Liver (tissue), 8 donors: ENCODE measurements at regions not wholly inside any gene's neighbourhood (a gene's known extent, or its start where the extent isn't known, plus 50 kb on each side); places are given as distances from the start of the nearest gene placed in this dataset.

ENCODE experiments used
- DNase-seq: peaks from one replicate; pipeline ENCODE4 v3.0.0-alpha.2; 2017; ENCODE audit warnings: low spot score
- H3K27ac ChIP-seq, 2 donors: one replicate each; pipeline ENCODE4 v1.7.0; 2013; ENCODE audit warnings: inconsistent platforms in 2 of 2, low read length in 2 of 2, control low read depth in 1 of 2, low read depth in 1 of 2, mild to moderate bottlenecking in 1 of 2
- H3K27me3 ChIP-seq, 4 donors: one replicate each; pipeline versions ENCODE4 v1.6.1 to v1.7.0; 2013; ENCODE audit warnings: low read length in 3 of 4, inconsistent platforms in 1 of 4, mild to moderate bottlenecking in 1 of 4, moderate library complexity in 1 of 4; ENCODE audit not compliant: control insufficient read depth in 4 of 4, insufficient read depth in 4 of 4
- H3K36me3 ChIP-seq, 4 donors: one replicate each; pipeline versions ENCODE4 v1.6.1 to v1.7.0; 2013; ENCODE audit warnings: low read length in 3 of 4, mild to moderate bottlenecking in 3 of 4, low read depth in 1 of 4, moderate library complexity in 1 of 4; ENCODE audit not compliant: control insufficient read depth in 4 of 4, insufficient read depth in 3 of 4
- H3K4me1 ChIP-seq, 4 donors: one replicate each; pipeline versions ENCODE4 v1.6.1 to v1.7.0; 2013; ENCODE audit warnings: low read length in 3 of 4, mild to moderate bottlenecking in 3 of 4, moderate library complexity in 1 of 4; ENCODE audit not compliant: control insufficient read depth in 4 of 4, insufficient read depth in 4 of 4
- H3K4me3 ChIP-seq, 3 donors: one replicate each; pipeline versions ENCODE4 v1.6.1 to v1.7.0; 2013; ENCODE audit warnings: low read length in 3 of 3, control low read depth in 1 of 3, low read depth in 1 of 3, mild to moderate bottlenecking in 1 of 3
- H3K9ac ChIP-seq, 2 donors: one replicate each; pipeline ENCODE4 v1.7.0; 2013; ENCODE audit warnings: low read length in 2 of 2, mild to moderate bottlenecking in 2 of 2, moderate library complexity in 2 of 2, control low read depth in 1 of 2, low read depth in 1 of 2
- H3K9me3 ChIP-seq, 4 donors: one replicate each; pipeline versions ENCODE4 v1.6.1 to v1.7.0; 2013; ENCODE audit warnings: low read length in 3 of 4; ENCODE audit not compliant: control insufficient read depth in 4 of 4
- EGR1 ChIP-seq, 2 donors: IDR thresholded peaks; 2 replicates each; pipeline ENCODE4 v1.6.1; 2016 to 2018; ENCODE audit warnings: antibody characterized with exemption in 2 of 2, low read depth in 2 of 2
- FOXA1 ChIP-seq: IDR thresholded peaks from 2 replicates; pipeline ENCODE4 v1.6.1; 2016; ENCODE audit warnings: antibody characterized with exemption
- FOXA2 ChIP-seq: IDR thresholded peaks from 2 replicates; pipeline ENCODE4 v1.6.1; 2016; ENCODE audit warnings: antibody characterized with exemption
- GABPA ChIP-seq, 2 donors: IDR thresholded peaks in 1 of 2; conservative IDR thresholded peaks in 1 of 2; 2 replicates each; pipeline ENCODE4 v1.6.1; 2016; ENCODE audit warnings: antibody characterized with exemption in 2 of 2, mild to moderate bottlenecking in 1 of 2, moderate library complexity in 1 of 2
- HNF4A ChIP-seq, 2 donors: conservative IDR thresholded peaks; 2 replicates each; pipeline ENCODE4 v1.6.1; 2016; ENCODE audit warnings: antibody characterized with exemption in 2 of 2, mild to moderate bottlenecking in 2 of 2
- HNF4G ChIP-seq: IDR thresholded peaks from 2 replicates; pipeline ENCODE4 v1.6.1; 2016; ENCODE audit warnings: antibody characterized with exemption
- JUND ChIP-seq, 2 donors: IDR thresholded peaks; 2 replicates each; pipeline ENCODE4 v1.6.1; 2016; ENCODE audit warnings: antibody characterized with exemption in 2 of 2
- NR2F2 ChIP-seq: IDR thresholded peaks from 2 replicates; pipeline ENCODE4 v1.6.1; 2016; ENCODE audit warnings: antibody characterized with exemption
- RAD21 ChIP-seq, 2 donors: IDR thresholded peaks; 2 replicates each; pipeline ENCODE4 v1.6.1; 2016; ENCODE audit warnings: antibody characterized with exemption in 2 of 2, mild to moderate bottlenecking in 2 of 2
- RXRA ChIP-seq, 2 donors: IDR thresholded peaks; 2 replicates each; pipeline ENCODE4 v1.6.1; 2017 to 2018; ENCODE audit warnings: antibody characterized with exemption in 2 of 2, mild to moderate bottlenecking in 1 of 2
- SP1 ChIP-seq: IDR thresholded peaks from 2 replicates; pipeline ENCODE4 v1.6.1; 2018; ENCODE audit warnings: antibody characterized with exemption, mild to moderate bottlenecking
- TAF1 ChIP-seq: conservative IDR thresholded peaks from 2 replicates; pipeline ENCODE4 v1.6.1; 2016; ENCODE audit warnings: antibody characterized with exemption, mild to moderate bottlenecking
- YY1 ChIP-seq: IDR thresholded peaks from 2 replicates; pipeline ENCODE4 v1.6.1; 2016; ENCODE audit warnings: antibody characterized with exemption, mild to moderate bottlenecking
- WGBS: extraction: QIAGEN DNeasy Blood & Tissue Kit; methylation state at CpG from one replicate; pipeline ENCODE4 v1.1.7; 2013; 5-methylcytosine and 5-hydroxymethylcytosine counted together
- TF ChIP-seq, protein P1 (sequence below): IDR thresholded peaks from 2 replicates; pipeline ENCODE4 v1.6.1; 2016; ENCODE audit warnings: antibody characterized with exemption
- TF ChIP-seq, protein P2 (sequence below): IDR thresholded peaks from 2 replicates; pipeline ENCODE4 v1.6.1; 2016; ENCODE audit warnings: antibody characterized with exemption
- TF ChIP-seq, protein P3 (sequence below): IDR thresholded peaks from 2 replicates; pipeline ENCODE4 v1.6.1; 2016; ENCODE audit warnings: antibody characterized with exemption, mild to moderate bottlenecking
- TF ChIP-seq, protein P4 (sequence below): fragments of 150-350 bp; IDR thresholded peaks from 2 replicates; pipeline ENCODE4 v1.5.1; 2017; ENCODE audit warnings: improper control_type of control experiment, low read depth, low read length; ENCODE audit not compliant: missing input control
- TF ChIP-seq, protein P5 (sequence below): IDR thresholded peaks from 2 replicates; pipeline ENCODE4 v1.6.1; 2016; ENCODE audit warnings: antibody characterized with exemption
- donor health status: healthy.
- donor health status: healthy.
- donor health status: healthy.
- donor health status: healthy.
- donor health status: healthy.

DNA sequence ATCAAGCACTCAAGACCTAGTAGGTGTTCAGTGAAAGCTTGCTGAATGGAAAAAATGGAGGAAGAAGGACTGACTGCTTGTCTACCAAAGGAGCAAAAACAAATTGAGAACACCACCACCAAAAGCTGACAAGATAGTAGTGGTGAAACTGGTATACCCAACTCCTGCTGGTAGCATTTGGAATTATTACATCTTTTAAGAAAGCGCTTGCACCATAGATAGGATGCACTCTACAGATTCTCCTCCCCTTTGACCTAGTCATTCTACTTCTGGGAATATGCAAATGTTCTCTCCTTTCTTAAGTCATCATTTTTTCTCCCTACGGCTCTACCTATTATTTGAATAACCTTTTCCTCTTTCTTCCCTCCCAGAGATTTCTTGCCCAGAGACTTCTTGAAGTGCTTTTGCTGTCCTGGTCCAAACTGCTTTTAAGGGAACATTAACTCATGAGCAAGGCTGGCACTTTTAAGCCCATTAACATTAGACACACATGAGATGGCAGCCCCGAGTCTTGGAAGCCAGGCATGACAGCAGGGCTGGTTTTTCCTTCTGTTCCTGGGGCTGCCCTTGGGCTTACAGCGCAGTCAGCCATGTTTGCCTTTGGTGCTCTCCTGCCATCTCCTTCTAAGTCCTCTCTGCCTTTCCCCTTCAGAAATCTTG, 75.0 kb upstream of the TLE3 start:
- no peak overlapping the region for H3K4me3 ChIP-seq
- no peak for TF ChIP-seq NR2F2
- TF ChIP-seq, protein P1, sequence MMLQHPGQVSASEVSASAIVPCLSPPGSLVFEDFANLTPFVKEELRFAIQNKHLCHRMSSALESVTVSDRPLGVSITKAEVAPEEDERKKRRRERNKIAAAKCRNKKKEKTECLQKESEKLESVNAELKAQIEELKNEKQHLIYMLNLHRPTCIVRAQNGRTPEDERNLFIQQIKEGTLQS: no peak
- no peak for TF ChIP-seq YY1
- TF ChIP-seq, protein P2, sequence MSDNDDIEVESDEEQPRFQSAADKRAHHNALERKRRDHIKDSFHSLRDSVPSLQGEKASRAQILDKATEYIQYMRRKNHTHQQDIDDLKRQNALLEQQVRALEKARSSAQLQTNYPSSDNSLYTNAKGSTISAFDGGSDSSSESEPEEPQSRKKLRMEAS: no peak
- no peak for TF ChIP-seq RXRA (IDR thresholded peaks at IDR 0.05)
- TF ChIP-seq, protein P3, sequence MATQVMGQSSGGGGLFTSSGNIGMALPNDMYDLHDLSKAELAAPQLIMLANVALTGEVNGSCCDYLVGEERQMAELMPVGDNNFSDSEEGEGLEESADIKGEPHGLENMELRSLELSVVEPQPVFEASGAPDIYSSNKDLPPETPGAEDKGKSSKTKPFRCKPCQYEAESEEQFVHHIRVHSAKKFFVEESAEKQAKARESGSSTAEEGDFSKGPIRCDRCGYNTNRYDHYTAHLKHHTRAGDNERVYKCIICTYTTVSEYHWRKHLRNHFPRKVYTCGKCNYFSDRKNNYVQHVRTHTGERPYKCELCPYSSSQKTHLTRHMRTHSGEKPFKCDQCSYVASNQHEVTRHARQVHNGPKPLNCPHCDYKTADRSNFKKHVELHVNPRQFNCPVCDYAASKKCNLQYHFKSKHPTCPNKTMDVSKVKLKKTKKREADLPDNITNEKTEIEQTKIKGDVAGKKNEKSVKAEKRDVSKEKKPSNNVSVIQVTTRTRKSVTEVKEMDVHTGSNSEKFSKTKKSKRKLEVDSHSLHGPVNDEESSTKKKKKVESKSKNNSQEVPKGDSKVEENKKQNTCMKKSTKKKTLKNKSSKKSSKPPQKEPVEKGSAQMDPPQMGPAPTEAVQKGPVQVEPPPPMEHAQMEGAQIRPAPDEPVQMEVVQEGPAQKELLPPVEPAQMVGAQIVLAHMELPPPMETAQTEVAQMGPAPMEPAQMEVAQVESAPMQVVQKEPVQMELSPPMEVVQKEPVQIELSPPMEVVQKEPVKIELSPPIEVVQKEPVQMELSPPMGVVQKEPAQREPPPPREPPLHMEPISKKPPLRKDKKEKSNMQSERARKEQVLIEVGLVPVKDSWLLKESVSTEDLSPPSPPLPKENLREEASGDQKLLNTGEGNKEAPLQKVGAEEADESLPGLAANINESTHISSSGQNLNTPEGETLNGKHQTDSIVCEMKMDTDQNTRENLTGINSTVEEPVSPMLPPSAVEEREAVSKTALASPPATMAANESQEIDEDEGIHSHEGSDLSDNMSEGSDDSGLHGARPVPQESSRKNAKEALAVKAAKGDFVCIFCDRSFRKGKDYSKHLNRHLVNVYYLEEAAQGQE: no peak
- no peak for TF ChIP-seq HNF4A (conservative IDR thresholded peaks at IDR 0.05)
- no peak for TF ChIP-seq JUND (IDR thresholded peaks at IDR 0.05)
- TF ChIP-seq EGR1 (IDR thresholded peaks at IDR 0.05; ENCODE audit: low read depth in 2 of 2): no peak
- no peak for TF ChIP-seq FOXA1
- no peak for TF ChIP-seq FOXA2
- TF ChIP-seq, protein P4, sequence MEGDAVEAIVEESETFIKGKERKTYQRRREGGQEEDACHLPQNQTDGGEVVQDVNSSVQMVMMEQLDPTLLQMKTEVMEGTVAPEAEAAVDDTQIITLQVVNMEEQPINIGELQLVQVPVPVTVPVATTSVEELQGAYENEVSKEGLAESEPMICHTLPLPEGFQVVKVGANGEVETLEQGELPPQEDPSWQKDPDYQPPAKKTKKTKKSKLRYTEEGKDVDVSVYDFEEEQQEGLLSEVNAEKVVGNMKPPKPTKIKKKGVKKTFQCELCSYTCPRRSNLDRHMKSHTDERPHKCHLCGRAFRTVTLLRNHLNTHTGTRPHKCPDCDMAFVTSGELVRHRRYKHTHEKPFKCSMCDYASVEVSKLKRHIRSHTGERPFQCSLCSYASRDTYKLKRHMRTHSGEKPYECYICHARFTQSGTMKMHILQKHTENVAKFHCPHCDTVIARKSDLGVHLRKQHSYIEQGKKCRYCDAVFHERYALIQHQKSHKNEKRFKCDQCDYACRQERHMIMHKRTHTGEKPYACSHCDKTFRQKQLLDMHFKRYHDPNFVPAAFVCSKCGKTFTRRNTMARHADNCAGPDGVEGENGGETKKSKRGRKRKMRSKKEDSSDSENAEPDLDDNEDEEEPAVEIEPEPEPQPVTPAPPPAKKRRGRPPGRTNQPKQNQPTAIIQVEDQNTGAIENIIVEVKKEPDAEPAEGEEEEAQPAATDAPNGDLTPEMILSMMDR: no peak
- TF ChIP-seq, protein P5, sequence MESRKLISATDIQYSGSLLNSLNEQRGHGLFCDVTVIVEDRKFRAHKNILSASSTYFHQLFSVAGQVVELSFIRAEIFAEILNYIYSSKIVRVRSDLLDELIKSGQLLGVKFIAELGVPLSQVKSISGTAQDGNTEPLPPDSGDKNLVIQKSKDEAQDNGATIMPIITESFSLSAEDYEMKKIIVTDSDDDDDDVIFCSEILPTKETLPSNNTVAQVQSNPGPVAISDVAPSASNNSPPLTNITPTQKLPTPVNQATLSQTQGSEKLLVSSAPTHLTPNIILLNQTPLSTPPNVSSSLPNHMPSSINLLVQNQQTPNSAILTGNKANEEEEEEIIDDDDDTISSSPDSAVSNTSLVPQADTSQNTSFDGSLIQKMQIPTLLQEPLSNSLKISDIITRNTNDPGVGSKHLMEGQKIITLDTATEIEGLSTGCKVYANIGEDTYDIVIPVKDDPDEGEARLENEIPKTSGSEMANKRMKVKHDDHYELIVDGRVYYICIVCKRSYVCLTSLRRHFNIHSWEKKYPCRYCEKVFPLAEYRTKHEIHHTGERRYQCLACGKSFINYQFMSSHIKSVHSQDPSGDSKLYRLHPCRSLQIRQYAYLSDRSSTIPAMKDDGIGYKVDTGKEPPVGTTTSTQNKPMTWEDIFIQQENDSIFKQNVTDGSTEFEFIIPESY: no peak
- no peak for TF ChIP-seq HNF4G
- no peak for TF ChIP-seq TAF1
- TF ChIP-seq RAD21 (IDR thresholded peaks at IDR 0.05): no peak
- no peak for TF ChIP-seq GABPA (IDR thresholded peaks at IDR 0.05 in 1 of 2, conservative IDR thresholded peaks at IDR 0.05 in 1 of 2)
- TF ChIP-seq SP1: no peak
- H3K36me3 ChIP-seq: no peaks in the 10 kb centered on the region
- no peaks in the 10 kb centered on the region for H3K9me3 ChIP-seq
- H3K27me3 ChIP-seq: no peaks in the 10 kb centered on the region
- H3K27ac ChIP-seq: no peak overlapping the region
- no peak overlapping the region for H3K9ac ChIP-seq
- no peak for DNase-seq
- no peaks in the 10 kb centered on the region for H3K4me1 ChIP-seq
- 84% methylated on average over 4 of the region's 4 CpGs for WGBS
